Spinal cord (tissue), 10 donors: ENCODE measurements at regions not wholly inside any gene's neighbourhood (a gene's known extent, or its start where the extent isn't known, plus 50 kb on each side); places are given as distances from the start of the nearest gene placed in this dataset. TPM values are rescaled to one million over a fixed set of nuclear protein-coding genes. Genes with fewer than 3 reads are reported as not detected.
A peak's percentile ranks its signal among the peaks of the same experiment; 100 is the strongest.
"Not testable (repeated sequence)": the region's sequence is repeated elsewhere in the genome, so short reads cannot be mapped to it uniquely, and the experiment has no call there.

Experiments
- DNase-seq, 6 donors: peaks; one replicate each; pipeline versions ENCODE4 v3.0.0 to v3.0.0-alpha.2; 2013 to 2015; ENCODE audit warnings: low spot score in 6 of 6, low read depth in 4 of 6
- H3K27ac ChIP-seq: one replicate; pipeline ENCODE4 v1.5.1; 2013; ENCODE audit warnings: low read depth, low read length, control low read depth
- H3K27me3 ChIP-seq: one replicate; pipeline ENCODE4 v1.6.1; 2013; ENCODE audit warnings: low read length; ENCODE audit not compliant: control insufficient read depth, insufficient read depth
- H3K36me3 ChIP-seq: one replicate; pipeline ENCODE4 v1.6.1; 2013; ENCODE audit warnings: low read length; ENCODE audit not compliant: control insufficient read depth, insufficient read depth
- H3K4me1 ChIP-seq: one replicate; pipeline ENCODE4 v1.6.1; 2013; ENCODE audit warnings: low read length; ENCODE audit not compliant: control insufficient read depth, insufficient read depth
- H3K4me3 ChIP-seq: one replicate; pipeline ENCODE4 v1.5.1; 2013; ENCODE audit warnings: low read depth, low read length, control low read depth
- H3K9me3 ChIP-seq: one replicate; pipeline ENCODE4 v1.6.1; 2013; ENCODE audit warnings: low read length; ENCODE audit not compliant: control insufficient read depth, insufficient read depth
- WGBS: methylation state at CpG from one replicate; pipeline ENCODE4 v1.1.5; 2013; ENCODE audit warnings: missing lambda C conversion rate; ENCODE audit not compliant: insufficient coverage; 5-methylcytosine and 5-hydroxymethylcytosine counted together
- small RNA-seq: library from RNA; depleted of rRNA; stranded (forward); fragments of <200 nt; gene quantifications from one replicate; pipeline ENCODE3, GENCODE V24; 2014; ENCODE audit warnings: low replicate concordance
- donor health status: healthy.

DNA sequence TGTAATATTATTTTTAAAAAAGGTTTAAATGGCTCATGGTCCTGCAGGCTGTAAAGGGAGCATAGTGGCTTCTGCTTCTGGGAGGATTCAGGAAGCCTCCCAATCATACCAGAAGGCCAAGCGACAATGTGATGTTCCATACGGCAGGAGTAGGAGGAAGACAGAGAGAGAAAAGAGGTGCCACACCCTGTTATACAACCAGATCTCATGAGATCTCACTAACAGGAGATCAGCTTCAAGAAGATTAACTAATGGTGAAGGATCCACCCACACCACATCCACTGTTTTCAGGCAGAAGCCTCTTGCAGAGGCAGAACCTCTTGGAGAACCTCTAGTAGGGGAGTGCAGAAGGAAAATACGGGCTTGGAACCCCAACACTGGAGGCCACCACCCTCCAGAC is 103.9 kb upstream of the TEKT4 start:
- DNase-seq, result no peak
- H3K27me3 ChIP-seq, result no peaks in the 10 kb centered on the region
- no peaks in the 10 kb centered on the region for H3K4me1 ChIP-seq
- no peak overlapping the region for H3K27ac ChIP-seq
- WGBS, result no CpG with 5 or more reads among the region's 3 CpGs
- no peaks in the 10 kb centered on the region for H3K36me3 ChIP-seq
- no peaks in the 10 kb centered on the region for H3K9me3 ChIP-seq
- no peak overlapping the region for H3K4me3 ChIP-seq

DNA sequence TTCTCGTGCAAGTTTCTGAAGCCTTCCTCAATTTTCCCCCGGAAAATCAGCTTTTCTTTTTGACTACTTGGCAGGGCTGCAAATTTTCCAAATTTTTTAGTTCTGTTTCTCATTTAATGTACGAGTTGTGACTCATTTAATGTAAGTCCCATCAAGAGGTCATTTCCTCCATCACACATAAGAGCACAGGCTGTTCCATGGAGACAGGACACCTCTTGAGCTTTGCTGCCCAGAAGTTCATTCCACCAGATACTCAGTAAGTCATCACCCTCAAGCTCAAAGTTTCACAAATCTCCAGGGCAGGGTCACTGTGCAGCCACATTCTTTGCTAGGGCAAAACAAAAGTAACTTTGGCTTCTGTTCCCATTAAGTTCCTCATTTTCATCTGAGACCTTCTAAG is 101.5 kb upstream of the TEKT4 start:
- Histone ChIP-seq H3K27ac (no peak overlapping the region), H3K36me3 (no peaks in the 10 kb centered on the region), H3K4me1 (no peaks in the 10 kb centered on the region), H3K27me3 (no peaks in the 10 kb centered on the region), H3K4me3 (no peak overlapping the region), H3K9me3 (no peaks in the 10 kb centered on the region)
- 100% methylated on average over 2 of the region's 3 CpGs for WGBS
- no peak for DNase-seq

DNA sequence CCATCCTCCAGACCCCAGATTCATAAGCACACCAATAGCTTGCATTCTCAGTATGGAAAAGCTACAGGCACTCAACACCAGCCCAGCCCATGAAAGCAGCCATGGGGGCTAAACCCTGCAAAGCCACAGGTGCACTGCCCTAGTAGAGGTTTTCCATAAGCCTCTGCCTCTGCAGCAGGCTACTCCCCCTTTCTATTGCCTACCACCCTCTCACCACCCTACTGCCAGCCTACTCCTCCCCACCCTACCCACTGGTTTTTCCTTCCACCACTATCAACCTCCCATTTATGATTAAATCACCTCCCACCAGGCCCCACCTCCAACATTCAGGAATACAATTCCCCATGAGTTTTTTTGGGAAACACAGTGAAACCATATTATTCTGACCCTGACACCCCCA is 96.4 kb upstream of the TEKT4 start:
- H3K27me3 ChIP-seq, result no peaks in the 10 kb centered on the region
- no peaks in the 10 kb centered on the region for H3K36me3 ChIP-seq
- H3K4me1 ChIP-seq, result no peaks in the 10 kb centered on the region
- DNase-seq, result no peak
- H3K27ac ChIP-seq, result no peak overlapping the region
- H3K4me3 ChIP-seq, result no peak overlapping the region
- no peaks in the 10 kb centered on the region for H3K9me3 ChIP-seq

DNA sequence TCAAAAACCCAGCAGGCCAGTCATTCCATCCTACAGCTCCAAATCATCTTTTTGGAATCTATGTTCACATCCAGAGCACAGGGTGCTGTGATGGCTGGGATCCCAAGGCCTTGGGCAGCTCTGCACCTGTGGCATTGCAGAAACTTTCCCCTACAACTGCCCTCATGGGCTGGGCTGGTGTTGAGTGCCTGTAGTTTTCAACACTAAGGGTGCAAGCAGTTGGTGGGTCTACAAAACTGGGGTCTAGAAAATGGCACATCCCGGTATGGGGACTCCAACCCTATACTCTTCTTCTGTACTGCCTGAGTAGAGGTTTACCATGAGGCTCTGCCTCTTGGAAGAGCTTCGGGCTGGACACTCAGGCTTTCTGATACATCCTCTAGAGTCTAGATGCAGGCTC is 95.2 kb upstream of the TEKT4 start:
- 92% methylated on average over 2 of the region's 2 CpGs for WGBS
- H3K4me3 ChIP-seq, result no peak overlapping the region
- H3K27me3 ChIP-seq, result no peaks in the 10 kb centered on the region
- H3K36me3 ChIP-seq, result no peaks in the 10 kb centered on the region
- H3K4me1 ChIP-seq, result no peaks in the 10 kb centered on the region
- DNase-seq, result no peak
- H3K9me3 ChIP-seq, result no peaks in the 10 kb centered on the region
- no peak overlapping the region for H3K27ac ChIP-seq

DNA sequence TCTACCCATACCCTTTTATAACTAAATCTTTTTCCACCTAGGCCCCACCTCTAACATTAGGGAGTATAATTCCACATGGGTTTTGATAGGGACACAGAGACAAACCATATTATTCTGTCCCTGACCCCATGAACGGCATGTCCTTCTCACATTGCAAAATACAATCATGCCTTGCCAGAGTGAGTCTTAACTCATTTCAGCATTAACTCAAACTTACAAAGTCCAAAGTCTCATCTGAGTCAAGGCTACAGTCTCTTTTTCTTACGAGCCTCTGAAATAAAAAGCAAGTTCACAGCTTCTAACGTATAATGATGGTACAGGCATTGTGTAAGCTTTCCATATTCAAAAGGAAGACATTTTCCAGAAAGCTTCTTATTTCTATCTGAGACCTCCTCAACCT is 86.1 kb upstream of the TEKT4 start:
- WGBS, result 80% methylated on average over 1 of the region's 3 CpGs
- H3K4me1 ChIP-seq, H3K9me3 ChIP-seq, H3K36me3 ChIP-seq, H3K27me3 ChIP-seq, H3K27ac ChIP-seq, H3K4me3 ChIP-seq, DNase-seq: not testable (repeated sequence)

DNA sequence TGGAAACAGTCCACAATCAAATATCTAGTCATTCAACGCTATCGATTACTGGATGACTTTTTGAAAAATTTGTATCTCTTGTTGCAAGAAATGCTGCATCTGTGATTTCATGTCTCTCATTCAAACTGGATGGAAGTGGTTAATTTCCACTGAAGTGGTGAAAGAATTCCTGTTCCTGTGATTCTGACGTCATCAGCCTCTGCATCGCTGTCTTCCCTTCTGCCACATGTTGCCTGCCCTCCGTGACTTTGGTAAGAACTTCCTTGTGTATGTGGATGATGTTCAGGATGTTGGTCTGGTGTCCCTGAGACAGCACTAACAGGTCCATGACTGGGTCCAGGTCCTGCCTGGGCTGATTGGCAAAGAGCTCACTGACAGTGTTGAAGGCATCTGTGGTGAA is 84.8 kb upstream of the TEKT4 start:
- WGBS, result 88% methylated on average over 5 of the region's 5 CpGs
- not testable (repeated sequence) for H3K27me3 ChIP-seq, H3K27ac ChIP-seq, H3K4me1 ChIP-seq, H3K9me3 ChIP-seq, H3K4me3 ChIP-seq, DNase-seq, H3K36me3 ChIP-seq

DNA sequence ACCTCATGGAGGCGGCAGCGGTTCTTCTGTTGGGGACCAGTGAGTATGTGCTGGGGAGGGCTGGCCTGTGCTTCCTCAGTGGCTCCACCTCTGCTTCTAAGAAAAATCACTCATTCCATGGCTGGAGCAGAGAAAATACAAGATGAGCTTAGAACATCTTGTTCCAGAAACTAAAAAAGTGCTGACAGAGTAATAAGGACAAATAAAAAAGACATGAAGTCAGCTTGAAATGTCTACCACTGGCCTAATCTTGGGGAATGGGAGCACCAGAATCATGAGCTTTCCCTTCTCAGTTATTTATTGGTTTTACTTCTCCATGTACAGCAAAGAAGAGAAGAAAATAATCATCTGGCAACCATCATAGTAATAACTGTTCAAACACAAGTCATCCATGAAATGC is 81.1 kb upstream of the TEKT4 start:
- H3K27me3 ChIP-seq, H3K4me1 ChIP-seq, H3K9me3 ChIP-seq, H3K4me3 ChIP-seq, H3K27ac ChIP-seq, H3K36me3 ChIP-seq, DNase-seq: not testable (repeated sequence)
- 86% methylated on average over 1 of the region's 2 CpGs for WGBS

DNA sequence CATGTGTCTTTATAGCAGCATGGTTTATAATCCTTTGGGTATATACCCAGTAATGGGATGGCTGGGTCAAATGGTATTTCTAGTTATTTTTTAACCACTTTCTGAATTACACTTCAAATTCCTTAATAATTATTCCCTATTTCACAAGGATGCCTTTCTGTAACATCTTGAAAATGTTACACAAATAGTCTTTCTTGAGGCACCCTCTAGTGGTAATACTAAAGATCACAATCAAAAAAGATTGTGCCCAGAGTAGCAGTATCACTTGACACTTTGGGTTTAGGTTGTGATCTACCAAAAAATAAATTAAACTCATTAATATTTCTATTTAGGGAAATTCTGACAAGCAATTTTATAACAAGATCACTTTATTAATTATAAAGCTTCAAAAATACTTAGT is 74.0 kb upstream of the TEKT4 start:
- not testable (repeated sequence) for H3K9me3 ChIP-seq, H3K4me1 ChIP-seq, H3K36me3 ChIP-seq, H3K27ac ChIP-seq, H3K27me3 ChIP-seq, H3K4me3 ChIP-seq
- DNase-seq, result peak in 5 of 6 donors; percentile 2 to 68 (median 7)

Small RNA genes in the stretch of these regions (small RNA-seq; reads per million reads assigned to genes)
- gene CNN2P11, result not detected
